ENCODE measurements at regions not wholly inside any gene's neighbourhood (a gene's known extent, or its start where the extent isn't known, plus 50 kb on each side); places are given as distances from the start of the nearest gene placed in this dataset.

- H2BK120ac ChIP-seq (ENCODE audit: low read depth, low read length) = no peak overlapping the region
- no peaks in the 10 kb centered on the region for H3K79me1 ChIP-seq (ENCODE audit: low read depth, low read length)
- no peak overlapping the region for H2BK12ac ChIP-seq (ENCODE audit: low read length)
- H3K14ac ChIP-seq (ENCODE audit: low read length) = no peak overlapping the region
- WGBS, 2 donors (ENCODE audit: extremely low coverage in 2 of 2, insufficient read length in 2 of 2, insufficient replicate concordance in 1 of 2) = no CpG with 5 or more reads among the region's 1 CpG
- no peak overlapping the region for H4K8ac ChIP-seq (ENCODE audit: low read depth, low read length)
- no peak overlapping the region for H3K4me2 ChIP-seq (ENCODE audit: insufficient read depth, low read length, poor library complexity, severe bottlenecking)
- H3K36me3 ChIP-seq (replicated peaks in 1 of 2; ENCODE audit: control insufficient read depth in 2 of 2, insufficient read depth in 2 of 2, low read length in 2 of 2) = no peaks in the 10 kb centered on the region
- no peak overlapping the region for H2AK5ac ChIP-seq (ENCODE audit: low read depth, low read length)
- H3K4ac ChIP-seq (ENCODE audit: low read length) = no peak overlapping the region
- H3K27me3 ChIP-seq (ENCODE audit: control insufficient read depth in 3 of 3, insufficient read depth in 3 of 3, low read depth in 1 of 3, low read length in 3 of 3) = no peaks in the 10 kb centered on the region
- no peak overlapping the region for H3K27ac ChIP-seq (replicated peaks; ENCODE audit: low read length)
- no peaks in the 10 kb centered on the region for H3K9me3 ChIP-seq (replicated peaks in 1 of 2; ENCODE audit: control insufficient read depth in 2 of 2, insufficient read depth in 1 of 2, low read depth in 1 of 2, low read length in 2 of 2)
- no peak for DNase-seq (ENCODE audit: low spot score)
- H3K9ac ChIP-seq (ENCODE audit: low read depth, low read length, poor library complexity) = no peak overlapping the region
- no peak overlapping the region for H3K4me3 ChIP-seq (ENCODE audit: low read length in 2 of 2)
- H3K18ac ChIP-seq (ENCODE audit: low read length) = no peak overlapping the region
- H3K23ac ChIP-seq (ENCODE audit: low read depth, low read length, poor library complexity) = no peak overlapping the region
- no peak overlapping the region for H2AFZ ChIP-seq (ENCODE audit: low read length)
- no peak overlapping the region for H4K91ac ChIP-seq (ENCODE audit: low read depth, low read length, poor library complexity)
- no peak overlapping the region for H2BK15ac ChIP-seq (ENCODE audit: low read length)
- no peak overlapping the region for H2BK5ac ChIP-seq (ENCODE audit: low read length)
- H3K4me1 ChIP-seq (ENCODE audit: control insufficient read depth in 2 of 2, insufficient read depth in 1 of 2, low read depth in 1 of 2, low read length in 2 of 2) = no peaks in the 10 kb centered on the region
These were observed 393.5 kb downstream of the HTR7 start for GRCh38 chr10:90464329-90464728.

- H2BK5ac ChIP-seq (ENCODE audit: low read length) = no peak overlapping the region
- no peak overlapping the region for H3K4me2 ChIP-seq (ENCODE audit: insufficient read depth, low read length, poor library complexity, severe bottlenecking)
- H2BK12ac ChIP-seq (ENCODE audit: low read length) = no peak overlapping the region
- no peak overlapping the region for H3K4ac ChIP-seq (ENCODE audit: low read length)
- no peak overlapping the region for H4K8ac ChIP-seq (ENCODE audit: low read depth, low read length)
- H3K14ac ChIP-seq (ENCODE audit: low read length) = no peak overlapping the region
- no peak overlapping the region for H2BK120ac ChIP-seq (ENCODE audit: low read depth, low read length)
- no peaks in the 10 kb centered on the region for H3K79me1 ChIP-seq (ENCODE audit: low read depth, low read length)
- no peak overlapping the region for H3K27ac ChIP-seq (replicated peaks; ENCODE audit: low read length)
- no peak overlapping the region for H4K91ac ChIP-seq (ENCODE audit: low read depth, low read length, poor library complexity)
- no CpG with 5 or more reads among the region's 1 CpG for WGBS, 2 donors (ENCODE audit: extremely low coverage in 2 of 2, insufficient read length in 2 of 2, insufficient replicate concordance in 1 of 2)
- no peak overlapping the region for H2AK5ac ChIP-seq (ENCODE audit: low read depth, low read length)
- no peak overlapping the region for H3K23ac ChIP-seq (ENCODE audit: low read depth, low read length, poor library complexity)
- H3K4me3 ChIP-seq (ENCODE audit: low read length in 2 of 2) = no peak overlapping the region
- no peaks in the 10 kb centered on the region for H3K36me3 ChIP-seq (replicated peaks in 1 of 2; ENCODE audit: control insufficient read depth in 2 of 2, insufficient read depth in 2 of 2, low read length in 2 of 2)
- no peaks in the 10 kb centered on the region for H3K9me3 ChIP-seq (replicated peaks in 1 of 2; ENCODE audit: control insufficient read depth in 2 of 2, insufficient read depth in 1 of 2, low read depth in 1 of 2, low read length in 2 of 2)
- H3K9ac ChIP-seq (ENCODE audit: low read depth, low read length, poor library complexity) = no peak overlapping the region
- H2BK15ac ChIP-seq (ENCODE audit: low read length) = no peak overlapping the region
- H3K27me3 ChIP-seq (ENCODE audit: control insufficient read depth in 3 of 3, insufficient read depth in 3 of 3, low read depth in 1 of 3, low read length in 3 of 3) = no peaks in the 10 kb centered on the region
- no peak overlapping the region for H3K18ac ChIP-seq (ENCODE audit: low read length)
- DNase-seq (ENCODE audit: low spot score) = no peak
- H3K4me1 ChIP-seq (ENCODE audit: control insufficient read depth in 2 of 2, insufficient read depth in 1 of 2, low read depth in 1 of 2, low read length in 2 of 2) = no peaks in the 10 kb centered on the region
- H2AFZ ChIP-seq (ENCODE audit: low read length) = no peak overlapping the region
These were observed 386.9 kb downstream of the HTR7 start for GRCh38 chr10:90470966-90471365.

DNA sequence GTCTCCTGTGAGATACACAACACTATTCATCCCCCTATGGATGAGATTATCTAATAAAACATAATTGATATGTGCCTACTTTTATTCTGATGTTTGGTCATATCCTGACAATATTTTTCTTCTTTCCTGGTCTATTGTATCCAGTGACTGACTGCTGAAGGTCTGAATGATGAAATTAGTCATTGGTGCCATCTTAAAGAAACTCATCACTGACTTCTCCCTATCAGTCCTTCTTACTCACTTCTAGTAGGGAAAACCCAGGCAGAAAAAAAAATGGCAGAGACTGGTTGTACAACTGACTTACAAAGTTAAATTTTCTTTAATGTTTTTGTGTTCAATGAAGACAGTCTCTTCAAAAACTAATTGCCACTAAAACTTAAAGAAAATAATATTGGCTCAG is 377.4 kb downstream of the HTR7 start:
- Histone ChIP-seq H3K27ac (replicated peaks; ENCODE audit: low read length) (no peak overlapping the region), H3K14ac (ENCODE audit: low read length) (no peak overlapping the region), H3K9ac (ENCODE audit: low read depth, low read length, poor library complexity) (no peak overlapping the region)

DNA sequence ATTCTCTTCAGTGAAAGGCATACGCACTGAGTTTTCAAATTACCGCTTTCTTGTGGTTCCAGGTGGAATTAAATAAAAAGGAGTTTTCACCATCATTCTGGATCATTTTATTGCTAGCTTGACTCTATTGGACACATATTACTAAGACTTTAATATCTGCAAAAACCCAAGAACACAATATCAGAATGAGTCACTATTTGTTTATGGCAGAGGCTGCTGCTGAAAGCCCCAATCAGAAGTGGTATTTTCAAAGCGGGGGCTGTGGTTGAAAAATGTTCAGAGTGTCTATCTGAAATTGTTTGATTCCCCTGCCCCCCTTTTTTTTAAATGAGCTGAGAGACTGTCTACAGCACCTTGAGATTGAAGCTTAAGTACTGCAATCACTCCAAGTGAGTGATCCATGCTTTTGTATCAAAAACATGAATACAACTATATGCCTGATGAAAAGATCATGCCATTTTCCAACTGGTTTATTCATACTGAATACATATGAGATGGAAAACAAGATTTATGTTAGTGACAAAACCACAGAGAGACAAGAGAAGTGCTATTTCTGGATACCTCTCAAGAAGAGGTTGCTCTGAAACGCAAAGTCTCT is 376.4 kb downstream of the HTR7 start:
- Histone ChIP-seq H3K36me3 (replicated peaks in 1 of 2; ENCODE audit: control insufficient read depth in 2 of 2, insufficient read depth in 2 of 2, low read length in 2 of 2) (no peaks in the 10 kb centered on the region), H3K27ac (replicated peaks; ENCODE audit: low read length) (no peak overlapping the region), H3K9ac (ENCODE audit: low read depth, low read length, poor library complexity) (no peak overlapping the region), H2BK5ac (ENCODE audit: low read length) (no peak overlapping the region), H4K8ac (ENCODE audit: low read depth, low read length) (no peak overlapping the region), H3K27me3 (ENCODE audit: control insufficient read depth in 3 of 3, insufficient read depth in 3 of 3, low read depth in 1 of 3, low read length in 3 of 3) (no peaks in the 10 kb centered on the region), H3K4me3 (ENCODE audit: low read length in 2 of 2) (no peak overlapping the region), H3K14ac (ENCODE audit: low read length) (no peak overlapping the region), H3K79me1 (ENCODE audit: low read depth, low read length) (no peaks in the 10 kb centered on the region), H3K23ac (ENCODE audit: low read depth, low read length, poor library complexity) (no peak overlapping the region), H2AFZ (ENCODE audit: low read length) (no peak overlapping the region), H3K18ac (ENCODE audit: low read length) (no peak overlapping the region), H4K91ac (ENCODE audit: low read depth, low read length, poor library complexity) (no peak overlapping the region), H2AK5ac (ENCODE audit: low read depth, low read length) (no peak overlapping the region), H2BK120ac (ENCODE audit: low read depth, low read length) (no peak overlapping the region), H3K9me3 (replicated peaks in 1 of 2; ENCODE audit: control insufficient read depth in 2 of 2, insufficient read depth in 1 of 2, low read depth in 1 of 2, low read length in 2 of 2) (no peaks in the 10 kb centered on the region), H3K4me1 (ENCODE audit: control insufficient read depth in 2 of 2, insufficient read depth in 1 of 2, low read depth in 1 of 2, low read length in 2 of 2) (peaks cover 0 to 2% of the 10 kb centered on the region in 2 donors), H2BK15ac (ENCODE audit: low read length) (no peak overlapping the region), H2BK12ac (ENCODE audit: low read length) (no peak overlapping the region), H3K4ac (ENCODE audit: low read length) (no peak overlapping the region), H3K4me2 (ENCODE audit: insufficient read depth, low read length, poor library complexity, severe bottlenecking) (no peak overlapping the region)
- no peak for DNase-seq (ENCODE audit: low spot score)
- WGBS, 2 donors (ENCODE audit: extremely low coverage in 2 of 2, insufficient read length in 2 of 2, insufficient replicate concordance in 1 of 2) = no CpG with 5 or more reads among the region's 4 CpGs

More for the DNA sequence above, 377.4 kb downstream of the HTR7 start:
- H3K27me3 ChIP-seq (ENCODE audit: control insufficient read depth in 3 of 3, insufficient read depth in 3 of 3, low read depth in 1 of 3, low read length in 3 of 3) = no peaks in the 10 kb centered on the region
- H2BK15ac ChIP-seq (ENCODE audit: low read length) = no peak overlapping the region
- no peak overlapping the region for H3K23ac ChIP-seq (ENCODE audit: low read depth, low read length, poor library complexity)
- no peak overlapping the region for H4K91ac ChIP-seq (ENCODE audit: low read depth, low read length, poor library complexity)
- H3K18ac ChIP-seq (ENCODE audit: low read length) = no peak overlapping the region
- no peak overlapping the region for H2BK12ac ChIP-seq (ENCODE audit: low read length)
- no peaks in the 10 kb centered on the region for H3K9me3 ChIP-seq (replicated peaks in 1 of 2; ENCODE audit: control insufficient read depth in 2 of 2, insufficient read depth in 1 of 2, low read depth in 1 of 2, low read length in 2 of 2)
- H3K36me3 ChIP-seq (replicated peaks in 1 of 2; ENCODE audit: control insufficient read depth in 2 of 2, insufficient read depth in 2 of 2, low read length in 2 of 2) = no peaks in the 10 kb centered on the region
- peaks cover 0 to 2% of the 10 kb centered on the region in 2 donors for H3K4me1 ChIP-seq (ENCODE audit: control insufficient read depth in 2 of 2, insufficient read depth in 1 of 2, low read depth in 1 of 2, low read length in 2 of 2)
- no peak for DNase-seq (ENCODE audit: low spot score)
- no peak overlapping the region for H4K8ac ChIP-seq (ENCODE audit: low read depth, low read length)
- no peak overlapping the region for H3K4me2 ChIP-seq (ENCODE audit: insufficient read depth, low read length, poor library complexity, severe bottlenecking)
- H2AFZ ChIP-seq (ENCODE audit: low read length) = no peak overlapping the region
- no peaks in the 10 kb centered on the region for H3K79me1 ChIP-seq (ENCODE audit: low read depth, low read length)
- no peak overlapping the region for H2BK5ac ChIP-seq (ENCODE audit: low read length)
- no peak overlapping the region for H3K4ac ChIP-seq (ENCODE audit: low read length)
- no peak overlapping the region for H3K4me3 ChIP-seq (ENCODE audit: low read length in 2 of 2)
- H2BK120ac ChIP-seq (ENCODE audit: low read depth, low read length) = no peak overlapping the region
- no peak overlapping the region for H2AK5ac ChIP-seq (ENCODE audit: low read depth, low read length)

Measured in neuronal stem cell (in vitro differentiated cells).